KMS-11 (cell line): ENCODE measurements at regions not wholly inside any gene's neighbourhood (a gene's known extent, or its start where the extent isn't known, plus 50 kb on each side); places are given as distances from the start of the nearest gene placed in this dataset.

Experiments used
- H2AFZ ChIP-seq: fragments of 200-600 bp; sonication (generic); 2 replicates; pipeline ENCODE4 v1.6.1; 2016; ENCODE audit warnings: antibody characterized with exemption, mixed run types, low read depth
- H3K27ac ChIP-seq: fragments of 200-600 bp; sonication (generic); 2 replicates; pipeline ENCODE4 v1.6.1; 2016; ENCODE audit warnings: mild to moderate bottlenecking, mixed run types
- H3K27me3 ChIP-seq: fragments of 200-600 bp; sonication (generic); 2 replicates; pipeline ENCODE4 v1.6.1; 2017; ENCODE audit warnings: mild to moderate bottlenecking, low read depth, mixed run types, moderate library complexity; ENCODE audit not compliant: insufficient read depth
- H3K36me3 ChIP-seq: fragments of 200-600 bp; sonication (generic); 2 replicates; pipeline ENCODE4 v1.6.1; 2017; ENCODE audit warnings: mild to moderate bottlenecking, mixed run types; ENCODE audit not compliant: insufficient read depth
- H3K4me1 ChIP-seq: fragments of 200-600 bp; sonication (generic); 2 replicates; pipeline ENCODE4 v1.6.1; 2016; ENCODE audit warnings: mild to moderate bottlenecking, low read depth, mixed run types; ENCODE audit not compliant: poor library complexity, severe bottlenecking
- H3K4me2 ChIP-seq: fragments of 200-600 bp; sonication (generic); 2 replicates; pipeline ENCODE4 v1.7.0; 2016; ENCODE audit warnings: mild to moderate bottlenecking, mixed run types
- H3K4me3 ChIP-seq: fragments of 200-600 bp; sonication (generic); IDR thresholded peaks from 2 replicates; pipeline ENCODE4 v1.6.1; 2017; ENCODE audit warnings: low read depth, low read length, mixed read lengths; ENCODE audit not compliant: insufficient read depth
- H3K79me2 ChIP-seq: fragments of 200-600 bp; sonication (generic); 2 replicates; pipeline ENCODE4 v1.6.1; 2016; ENCODE audit warnings: low read depth, mixed run types; ENCODE audit not compliant: insufficient read depth
- H3K9ac ChIP-seq: fragments of 200-600 bp; sonication (generic); 2 replicates; pipeline ENCODE4 v1.6.1; 2016; ENCODE audit warnings: mild to moderate bottlenecking, mixed run types
- H4K20me1 ChIP-seq: fragments of 200-600 bp; sonication (generic); 2 replicates; pipeline ENCODE4 v1.6.1; 2016; ENCODE audit warnings: mild to moderate bottlenecking, mixed run types; ENCODE audit not compliant: insufficient read depth
- TF ChIP-seq, protein P1 (sequence below): fragments of 200-600 bp; sonication (generic); conservative IDR thresholded peaks from 2 replicates; pipeline ENCODE4 v1.6.1; 2017; ENCODE audit warnings: low read depth, mild to moderate bottlenecking, antibody characterized with exemption, low read length, moderate library complexity, mixed read lengths

DNA sequence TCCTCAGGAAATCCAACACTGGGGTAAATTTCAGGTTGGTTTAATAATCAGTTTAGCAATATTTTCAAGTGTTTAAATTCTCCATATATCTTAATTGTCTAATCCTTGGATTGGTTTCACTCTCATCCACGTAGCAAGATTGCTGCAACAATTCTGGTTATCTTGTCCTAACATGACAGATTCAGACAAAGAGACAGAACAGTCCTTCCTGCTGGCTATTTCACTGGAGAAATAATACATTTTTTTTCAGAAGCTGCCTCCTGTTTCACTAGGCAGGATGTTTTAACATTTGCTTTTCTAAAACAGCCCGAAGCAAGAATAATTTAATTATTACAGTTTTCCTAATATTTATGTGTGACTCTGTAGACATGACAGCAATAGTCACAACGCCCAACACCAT, 2011.2 kb downstream of the NCAM2 start:
- TF ChIP-seq, protein P1, sequence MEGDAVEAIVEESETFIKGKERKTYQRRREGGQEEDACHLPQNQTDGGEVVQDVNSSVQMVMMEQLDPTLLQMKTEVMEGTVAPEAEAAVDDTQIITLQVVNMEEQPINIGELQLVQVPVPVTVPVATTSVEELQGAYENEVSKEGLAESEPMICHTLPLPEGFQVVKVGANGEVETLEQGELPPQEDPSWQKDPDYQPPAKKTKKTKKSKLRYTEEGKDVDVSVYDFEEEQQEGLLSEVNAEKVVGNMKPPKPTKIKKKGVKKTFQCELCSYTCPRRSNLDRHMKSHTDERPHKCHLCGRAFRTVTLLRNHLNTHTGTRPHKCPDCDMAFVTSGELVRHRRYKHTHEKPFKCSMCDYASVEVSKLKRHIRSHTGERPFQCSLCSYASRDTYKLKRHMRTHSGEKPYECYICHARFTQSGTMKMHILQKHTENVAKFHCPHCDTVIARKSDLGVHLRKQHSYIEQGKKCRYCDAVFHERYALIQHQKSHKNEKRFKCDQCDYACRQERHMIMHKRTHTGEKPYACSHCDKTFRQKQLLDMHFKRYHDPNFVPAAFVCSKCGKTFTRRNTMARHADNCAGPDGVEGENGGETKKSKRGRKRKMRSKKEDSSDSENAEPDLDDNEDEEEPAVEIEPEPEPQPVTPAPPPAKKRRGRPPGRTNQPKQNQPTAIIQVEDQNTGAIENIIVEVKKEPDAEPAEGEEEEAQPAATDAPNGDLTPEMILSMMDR, result no peak
- H3K9ac ChIP-seq, result no peak overlapping the region
- no peak overlapping the region for H2AFZ ChIP-seq
- no peaks in the 10 kb centered on the region for H3K27me3 ChIP-seq
- H3K79me2 ChIP-seq, result no peaks in the 10 kb centered on the region
- H3K27ac ChIP-seq, result no peak overlapping the region
- no peaks in the 10 kb centered on the region for H3K36me3 ChIP-seq
- H4K20me1 ChIP-seq, result no peaks in the 10 kb centered on the region
- H3K4me1 ChIP-seq, result no peaks in the 10 kb centered on the region
- no peak overlapping the region for H3K4me2 ChIP-seq
- H3K4me3 ChIP-seq, result no peak overlapping the region

- H3K4me2 ChIP-seq, result no peak overlapping the region
- no peaks in the 10 kb centered on the region for H3K79me2 ChIP-seq
- no peaks in the 10 kb centered on the region for H3K4me1 ChIP-seq
- no peak overlapping the region for H3K27ac ChIP-seq
- TF ChIP-seq, protein P1, result no peak
- no peak overlapping the region for H3K9ac ChIP-seq
- H3K4me3 ChIP-seq, result no peak overlapping the region
- H2AFZ ChIP-seq, result no peak overlapping the region
- no peaks in the 10 kb centered on the region for H4K20me1 ChIP-seq
- H3K27me3 ChIP-seq, result no peaks in the 10 kb centered on the region
- no peaks in the 10 kb centered on the region for H3K36me3 ChIP-seq
Observed at GRCh38 chr21:23014021-23014420, 2015.8 kb downstream of the NCAM2 start.

- H2AFZ ChIP-seq, result no peak overlapping the region
- no peak overlapping the region for H3K27ac ChIP-seq
- H3K4me3 ChIP-seq, result no peak overlapping the region
- no peak overlapping the region for H3K4me2 ChIP-seq
- no peaks in the 10 kb centered on the region for H3K27me3 ChIP-seq
- no peaks in the 10 kb centered on the region for H3K36me3 ChIP-seq
- no peaks in the 10 kb centered on the region for H4K20me1 ChIP-seq
- H3K9ac ChIP-seq, result no peak overlapping the region
- no peaks in the 10 kb centered on the region for H3K79me2 ChIP-seq
- H3K4me1 ChIP-seq, result no peaks in the 10 kb centered on the region
- TF ChIP-seq, protein P1, result no peak
Observed at GRCh38 chr21:23016617-23017016, 2018.4 kb downstream of the NCAM2 start.

- no peaks in the 10 kb centered on the region for H3K36me3 ChIP-seq
- no peak overlapping the region for H2AFZ ChIP-seq
- H3K79me2 ChIP-seq, result no peaks in the 10 kb centered on the region
- H3K4me1 ChIP-seq, result no peaks in the 10 kb centered on the region
- H4K20me1 ChIP-seq, result no peaks in the 10 kb centered on the region
- no peak overlapping the region for H3K9ac ChIP-seq
- no peak overlapping the region for H3K27ac ChIP-seq
- H3K4me3 ChIP-seq, result no peak overlapping the region
- H3K27me3 ChIP-seq, result no peaks in the 10 kb centered on the region
- no peak overlapping the region for H3K4me2 ChIP-seq
- TF ChIP-seq, protein P1, result no peak
Observed at GRCh38 chr21:23017989-23018388, 2019.8 kb downstream of the NCAM2 start.

- no peaks in the 10 kb centered on the region for H3K36me3 ChIP-seq
- no peaks in the 10 kb centered on the region for H4K20me1 ChIP-seq
- H3K4me3 ChIP-seq, result no peak overlapping the region
- H3K4me2 ChIP-seq, result no peak overlapping the region
- H3K79me2 ChIP-seq, result no peaks in the 10 kb centered on the region
- no peaks in the 10 kb centered on the region for H3K4me1 ChIP-seq
- TF ChIP-seq, protein P1, result no peak
- H3K27ac ChIP-seq, result no peak overlapping the region
- no peak overlapping the region for H2AFZ ChIP-seq
- H3K9ac ChIP-seq, result no peak overlapping the region
- H3K27me3 ChIP-seq, result no peaks in the 10 kb centered on the region
Observed at GRCh38 chr21:23020969-23021368, 2022.8 kb downstream of the NCAM2 start.
